Activated CD4-positive, alpha-beta T cell treated with anti-CD3 and anti-CD28 coated beads, Interleukin-10, Interleukin-2, amounts not matched to agents 100 ng/mL and 50 ng/mL, durations not matched to agents 16 hours and 8 hours (primary cell): ENCODE measurements at regions not wholly inside any gene's neighbourhood (a gene's known extent, or its start where the extent isn't known, plus 50 kb on each side); places are given as distances from the start of the nearest gene placed in this dataset.

Experiments used
- DNase-seq: peaks from one replicate; pipeline ENCODE4 v3.0.0-alpha.2; 2020

DNA sequence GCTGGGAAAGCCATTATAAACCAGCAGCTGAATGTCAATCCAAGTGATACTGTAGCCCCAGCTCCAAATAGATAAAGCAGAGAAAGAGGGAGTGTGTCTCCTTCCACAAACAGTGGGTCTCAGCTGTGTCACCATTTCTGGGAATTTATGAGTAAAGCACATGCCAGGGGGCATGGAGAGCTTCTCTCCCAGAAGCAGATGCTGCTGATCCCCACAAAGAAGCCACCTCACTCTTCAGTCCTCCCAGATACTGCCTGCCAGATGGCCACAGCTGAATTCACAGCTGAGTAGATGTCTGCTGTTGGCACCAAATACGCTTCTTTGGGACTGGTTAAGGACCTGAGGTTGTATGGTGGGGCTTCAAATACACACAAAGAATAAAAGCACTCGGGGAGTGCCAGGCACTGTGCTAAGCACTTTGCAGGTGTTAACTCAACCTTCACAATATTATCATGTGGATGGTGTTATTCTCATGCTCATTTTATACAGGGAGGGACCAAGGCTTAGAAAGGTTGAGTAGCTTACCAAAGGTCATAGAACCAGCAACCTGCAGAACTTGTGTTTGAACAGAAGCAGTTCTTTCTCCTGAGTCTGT, 298.3 kb downstream of the CDH11 start:
- no peak for DNase-seq

GRCh38 chr16:64809876-64810629, 311.8 kb downstream of the CDH11 start:
- DNase-seq, result no peak

- DNase-seq, result no peak
Measured at GRCh38 chr16:64808474-64808873, 313.4 kb downstream of the CDH11 start.

- no peak for DNase-seq
Measured at GRCh38 chr16:64791756-64792155, 330.1 kb downstream of the CDH11 start.

DNA sequence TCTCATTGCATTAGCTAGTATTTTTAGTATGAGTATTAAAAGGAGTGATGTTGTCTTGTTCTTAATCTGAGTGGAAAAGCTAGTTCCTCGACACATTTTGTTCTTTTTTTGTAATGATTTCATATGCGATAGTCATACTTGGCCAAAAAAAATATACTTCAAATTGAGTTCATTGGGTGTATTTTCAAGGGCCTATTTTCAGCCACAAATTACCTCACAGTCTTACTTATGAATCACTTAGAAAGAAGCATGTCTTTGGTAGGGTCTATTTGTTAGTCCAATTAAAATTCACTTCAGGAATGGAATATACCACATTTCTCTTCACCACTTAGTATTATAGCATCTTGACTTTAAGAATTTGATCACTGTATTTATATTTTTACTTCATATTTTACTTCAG, 337.2 kb downstream of the CDH11 start:
- DNase-seq, result no peak

- no peak for DNase-seq
Measured at GRCh38 chr16:64782484-64782883, 339.4 kb downstream of the CDH11 start.

- DNase-seq, result no peak
Measured at GRCh38 chr16:64780445-64780844, 341.4 kb downstream of the CDH11 start.

DNA sequence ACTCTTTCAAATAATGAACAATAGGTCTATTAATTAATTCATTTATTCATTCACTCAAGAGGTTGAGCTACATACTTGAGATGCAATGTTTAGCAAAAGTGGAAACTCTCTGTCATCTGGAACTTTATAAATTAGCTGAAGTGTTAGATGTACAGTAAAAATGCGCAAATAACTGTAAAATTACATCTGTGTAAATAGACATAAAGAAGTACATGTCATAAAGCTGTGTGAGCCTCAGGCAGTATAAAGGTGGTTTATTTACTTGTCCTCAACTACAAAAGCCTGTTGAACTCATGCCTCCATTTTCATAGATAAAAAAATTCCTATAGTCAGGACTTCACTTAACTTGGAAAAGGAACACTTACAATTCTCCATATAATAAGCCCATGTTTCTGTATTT, 343.1 kb downstream of the CDH11 start:
- no peak for DNase-seq

GRCh38 chr16:64773638-64774037, 348.2 kb downstream of the CDH11 start:
- DNase-seq, result no peak

DNA sequence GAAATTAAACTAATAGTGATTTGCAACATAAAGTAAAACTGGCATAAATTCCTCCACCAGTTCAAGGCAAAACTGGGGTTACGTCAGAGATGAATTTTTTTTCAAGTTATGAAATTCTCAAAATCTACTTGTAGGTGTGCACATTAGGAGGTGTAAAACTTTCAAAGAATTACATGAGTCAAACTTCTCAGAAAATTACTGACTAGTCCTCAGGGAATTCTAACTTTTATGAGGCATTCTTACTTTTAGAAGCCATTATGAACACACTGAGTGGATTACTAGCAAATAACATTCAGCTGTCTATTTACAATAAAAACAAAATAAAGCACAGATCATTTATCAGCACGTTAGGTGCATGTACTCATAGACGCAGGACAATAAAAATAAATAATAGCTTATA, 348.7 kb downstream of the CDH11 start:
- DNase-seq, result no peak

DNA sequence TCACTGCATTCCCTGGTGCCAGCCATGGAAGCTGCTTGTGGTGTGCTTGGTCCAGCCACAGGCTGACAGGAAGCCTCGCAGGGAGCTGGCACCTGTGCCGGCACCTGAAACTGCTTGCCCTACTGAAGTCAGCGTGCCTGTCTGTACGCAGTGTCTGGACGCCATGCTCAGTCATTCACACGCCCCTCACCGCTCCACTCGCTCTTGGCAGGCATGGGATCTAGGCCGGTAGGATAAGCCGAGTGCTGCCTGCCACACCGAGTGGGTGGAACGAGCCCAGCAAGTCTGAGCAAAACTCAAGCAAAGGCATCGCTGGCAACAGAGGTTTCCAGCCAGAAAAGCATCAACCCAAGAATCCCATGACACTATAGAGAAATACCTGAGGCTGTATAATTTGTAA, 350.6 kb downstream of the CDH11 start:
- DNase-seq, result no peak

GRCh38 chr16:64762211-64762610, 359.7 kb downstream of the CDH11 start:
- no peak for DNase-seq

- DNase-seq, result no peak
Measured at GRCh38 chr16:64754279-64754678, 367.6 kb downstream of the CDH11 start.

DNA sequence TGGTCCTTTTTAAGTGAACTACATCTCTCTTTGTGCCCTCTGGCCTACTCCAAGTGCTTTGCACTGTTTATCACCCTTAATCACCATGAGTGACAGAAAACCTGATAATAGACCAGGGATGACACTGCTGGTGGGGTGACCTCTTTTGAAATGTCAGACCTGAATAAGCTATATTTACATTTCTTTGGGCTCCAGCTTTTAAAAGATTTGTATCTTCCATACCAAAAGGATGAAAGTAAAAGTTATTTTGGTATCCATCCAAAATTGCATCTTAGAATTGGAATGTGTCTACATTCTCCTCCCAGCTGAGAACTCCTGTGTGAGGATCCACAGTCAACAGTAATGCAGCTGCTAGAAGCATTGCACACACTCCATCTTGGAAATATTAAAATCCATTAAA, 370.0 kb downstream of the CDH11 start:
- DNase-seq, result no peak

DNA sequence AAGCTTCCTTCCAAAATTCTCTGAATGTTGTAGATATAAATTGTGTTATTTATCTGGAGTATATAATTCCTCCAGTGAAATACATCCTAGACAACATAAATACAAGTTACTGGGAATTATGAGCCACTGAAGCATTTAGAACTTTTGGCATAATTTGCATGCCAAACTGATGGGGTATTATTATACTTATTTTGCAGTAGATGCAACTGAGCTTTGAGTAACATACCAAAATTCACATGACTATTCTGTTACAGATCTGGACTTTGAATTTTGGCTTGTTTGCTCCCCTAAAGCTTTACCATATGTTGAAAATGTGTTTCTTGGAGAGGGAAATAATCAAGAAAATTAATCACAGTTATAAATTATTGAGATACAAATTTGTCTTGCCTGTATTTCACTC, 372.5 kb downstream of the CDH11 start:
- DNase-seq, result no peak

DNA sequence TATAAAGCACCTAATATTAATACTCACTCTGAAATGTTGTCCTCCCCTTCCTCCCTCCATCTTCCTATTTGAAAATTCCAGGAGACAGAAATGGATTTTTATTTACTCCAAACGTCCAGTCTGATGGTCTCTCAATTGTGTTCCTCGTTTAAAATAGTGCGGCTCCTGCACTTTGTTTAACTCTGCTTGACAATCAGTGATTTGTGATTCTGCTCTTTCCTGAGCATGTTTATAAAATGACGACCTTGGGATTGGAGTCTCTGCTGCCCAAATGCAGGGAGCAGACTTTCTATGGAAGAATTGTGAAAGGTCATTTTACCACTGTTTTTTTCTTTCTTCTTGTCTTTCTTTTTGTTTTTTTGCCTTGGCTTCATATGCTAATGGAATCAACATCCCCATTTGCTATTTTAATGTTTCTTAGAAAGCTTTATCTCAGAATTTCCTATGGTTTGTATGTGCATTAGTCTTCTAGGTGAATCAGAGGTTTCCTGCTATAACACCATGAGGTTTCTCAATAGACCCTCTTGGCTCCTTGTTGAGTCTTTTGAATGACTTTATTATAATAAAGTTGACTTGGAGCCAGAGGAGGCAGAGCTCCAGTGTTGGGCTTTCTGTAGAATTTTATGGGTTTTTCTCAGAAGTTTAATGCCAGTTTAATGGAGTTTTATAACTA, 376.5 kb downstream of the CDH11 start:
- DNase-seq, result no peak

DNA sequence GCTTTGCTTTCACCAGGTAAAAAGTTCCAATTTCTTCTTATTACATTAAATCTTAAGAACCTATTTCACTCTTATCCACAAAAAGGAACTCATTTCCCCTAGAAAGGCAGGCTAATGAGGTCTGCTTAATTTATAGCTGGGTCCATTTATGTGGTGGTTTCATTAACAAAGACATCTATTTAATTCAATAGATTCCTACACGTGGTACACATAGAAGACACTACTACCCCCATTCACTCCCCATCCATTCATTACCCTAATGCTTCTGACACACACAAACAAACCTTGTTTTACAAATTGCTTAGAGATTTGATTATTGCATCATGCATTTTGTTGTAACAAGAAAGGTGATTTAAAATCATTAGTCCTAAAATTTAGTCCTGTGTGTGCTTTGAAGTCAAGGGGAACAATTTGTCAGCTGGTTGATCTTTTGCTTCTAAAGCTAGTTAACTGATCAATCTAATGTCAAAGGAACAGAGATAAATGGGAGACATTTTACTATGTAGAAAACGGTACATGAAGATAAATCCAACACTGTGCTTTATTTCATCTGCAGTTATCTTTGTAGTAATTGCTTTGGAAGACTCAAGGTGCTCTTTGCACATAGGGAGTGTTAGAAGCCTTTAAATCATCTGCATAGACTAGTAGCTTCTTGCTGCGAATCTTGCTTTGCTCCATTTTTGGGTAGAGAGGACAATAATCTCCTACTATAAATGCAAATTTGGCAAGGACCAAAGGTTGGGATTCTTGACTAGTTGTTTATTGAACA, 379.2 kb downstream of the CDH11 start:
- no peak for DNase-seq

DNA sequence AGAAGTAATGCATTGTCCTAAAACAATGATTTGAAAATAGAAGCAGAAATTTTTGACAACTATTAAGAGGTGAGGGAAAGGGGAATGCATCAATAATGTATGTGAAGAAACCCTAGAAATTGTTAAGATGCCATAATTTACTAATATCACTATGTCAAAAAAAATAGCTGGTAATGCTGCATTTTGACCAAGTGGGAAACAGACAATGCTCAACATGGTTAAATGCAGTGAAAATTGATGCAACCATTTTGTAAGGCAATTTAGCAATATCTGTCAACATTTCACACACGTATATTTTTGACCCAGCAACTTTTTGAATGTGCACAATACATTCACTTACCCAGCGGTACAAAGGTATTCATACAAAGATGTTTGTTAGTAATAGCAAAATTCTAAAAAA, 381.6 kb downstream of the CDH11 start:
- DNase-seq, result no peak

DNA sequence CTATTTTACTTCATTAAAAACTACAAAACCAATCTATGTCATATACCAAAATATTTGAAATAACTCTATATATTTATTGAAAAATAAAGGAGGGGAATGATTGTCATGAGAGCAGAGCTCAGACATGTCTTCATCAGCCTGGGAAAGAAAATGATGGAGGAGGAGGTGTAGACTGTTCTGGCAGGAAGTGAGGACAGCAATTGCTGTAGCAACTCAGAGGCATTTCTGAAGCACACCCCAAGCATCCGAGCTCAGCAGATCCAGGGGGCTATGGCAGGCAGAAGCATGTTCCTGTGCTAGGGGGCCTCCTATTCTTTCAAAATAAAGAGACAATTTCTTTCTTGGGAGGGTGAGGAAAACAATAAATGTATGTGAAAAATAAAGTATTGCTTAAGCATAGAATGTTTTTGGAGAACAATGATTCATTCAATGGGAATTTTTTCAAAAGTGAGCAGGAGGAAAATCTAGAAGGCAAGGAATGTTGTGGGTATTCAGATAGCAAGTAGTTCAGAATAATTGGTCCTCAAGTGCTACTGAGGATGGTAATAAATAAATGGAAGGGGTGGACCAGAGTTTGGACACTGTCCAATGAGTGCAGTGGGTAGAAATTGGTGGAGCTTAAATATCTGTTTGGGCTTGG, 383.4 kb downstream of the CDH11 start:
- no peak for DNase-seq

DNA sequence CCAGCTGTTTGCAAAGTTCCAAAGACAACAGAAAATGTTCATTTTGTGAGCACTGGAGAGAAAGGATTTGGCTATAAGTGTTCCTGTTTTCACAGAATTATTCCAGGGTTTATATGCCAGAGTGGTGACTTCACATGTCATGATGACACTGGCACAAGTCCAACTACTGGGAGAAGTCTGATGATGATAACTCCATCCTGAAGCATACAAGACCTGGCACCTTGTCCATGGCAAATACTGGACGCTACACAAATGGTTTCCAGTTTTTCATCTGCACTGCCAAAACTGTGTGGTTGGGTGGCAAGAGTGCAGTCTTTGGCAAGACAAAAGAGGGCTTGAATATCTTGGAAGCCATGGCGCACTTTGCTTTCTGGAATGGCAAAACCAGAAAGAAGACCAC, 385.0 kb downstream of the CDH11 start:
- no peak for DNase-seq

GRCh38 chr16:64731891-64732290, 390.0 kb downstream of the CDH11 start:
- no peak for DNase-seq

DNA sequence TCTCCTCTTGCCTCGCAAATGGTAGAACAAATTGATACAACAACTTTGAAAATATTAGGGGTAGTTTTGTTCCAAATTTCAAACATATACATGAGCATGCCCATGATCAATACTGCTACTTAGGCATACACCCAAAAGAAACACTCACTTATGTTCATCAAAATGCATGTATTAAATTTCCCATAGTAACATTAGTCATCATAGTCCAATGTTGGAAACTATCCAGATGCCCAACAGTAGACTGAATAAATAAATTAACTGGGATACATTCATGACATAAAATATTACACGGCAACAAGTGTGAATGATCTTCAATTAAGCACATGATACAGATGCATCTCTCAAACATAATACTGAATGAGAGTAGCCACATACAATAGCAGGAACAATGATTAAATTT, 391.6 kb downstream of the CDH11 start:
- DNase-seq, result no peak

DNA sequence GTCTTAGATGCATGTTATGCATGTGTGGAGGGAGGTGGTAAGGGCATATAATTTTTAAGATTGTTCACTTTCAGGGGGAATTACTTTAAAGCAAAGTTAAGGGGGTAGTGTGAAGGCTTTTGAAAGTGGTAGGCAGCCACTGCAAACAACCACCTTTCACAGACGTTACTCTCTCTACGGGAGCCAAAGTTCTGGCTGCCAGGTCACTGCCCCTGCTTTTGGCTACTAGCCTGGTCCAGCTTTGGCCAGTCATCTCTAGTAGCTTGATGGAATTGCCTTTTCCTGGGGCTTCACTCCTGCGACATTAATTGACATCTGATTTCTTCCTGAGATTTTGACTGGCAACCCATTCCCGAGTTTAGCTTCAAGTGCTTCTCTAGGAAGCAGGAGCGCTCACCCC, 397.5 kb downstream of the CDH11 start:
- no peak for DNase-seq
